OCI-LY1 (cell line): ENCODE measurements at regions not wholly inside any gene's neighbourhood (a gene's known extent, or its start where the extent isn't known, plus 50 kb on each side); places are given as distances from the start of the nearest gene placed in this dataset.

Source experiments
- EZH2 ChIP-seq: fragments of 200-600 bp; sonication (generic), shearing (Covaris generic); IDR thresholded peaks from 2 replicates; pipeline ENCODE4 v1.8.0; 2017; ENCODE audit warnings: borderline replicate concordance, mixed run types, mild to moderate bottlenecking, antibody characterized with exemption, low read length, moderate library complexity, mixed read lengths
- TF ChIP-seq, protein P1 (sequence below): fragments of 200-600 bp; sonication (generic), shearing (Covaris generic); IDR thresholded peaks from 2 replicates; pipeline ENCODE4 v1.5.1; 2017; ENCODE audit warnings: mild to moderate bottlenecking, antibody characterized with exemption, low read length, moderate library complexity, mixed read lengths

DNA sequence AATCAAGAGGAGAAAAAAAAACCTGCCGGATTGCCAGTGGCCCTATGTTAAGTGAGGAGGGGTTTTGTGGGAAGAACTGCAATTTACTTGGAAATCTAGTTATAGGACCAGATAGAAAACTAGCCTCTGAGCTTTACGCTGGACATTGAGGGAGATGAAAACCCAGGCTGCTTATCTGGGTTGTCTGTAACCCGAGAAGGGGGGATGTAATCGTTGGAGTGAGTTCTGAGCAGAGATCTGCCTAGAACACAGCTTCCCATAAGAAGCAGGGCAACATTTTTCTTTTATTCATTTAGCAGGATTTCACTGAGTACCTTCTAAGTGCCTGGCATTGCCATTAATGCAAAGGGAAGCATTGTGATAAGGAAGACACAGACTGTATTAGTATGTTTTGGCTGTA, 70.6 kb downstream of the KATNIP start:
- no peak for TF ChIP-seq EZH2
- TF ChIP-seq, protein P1, sequence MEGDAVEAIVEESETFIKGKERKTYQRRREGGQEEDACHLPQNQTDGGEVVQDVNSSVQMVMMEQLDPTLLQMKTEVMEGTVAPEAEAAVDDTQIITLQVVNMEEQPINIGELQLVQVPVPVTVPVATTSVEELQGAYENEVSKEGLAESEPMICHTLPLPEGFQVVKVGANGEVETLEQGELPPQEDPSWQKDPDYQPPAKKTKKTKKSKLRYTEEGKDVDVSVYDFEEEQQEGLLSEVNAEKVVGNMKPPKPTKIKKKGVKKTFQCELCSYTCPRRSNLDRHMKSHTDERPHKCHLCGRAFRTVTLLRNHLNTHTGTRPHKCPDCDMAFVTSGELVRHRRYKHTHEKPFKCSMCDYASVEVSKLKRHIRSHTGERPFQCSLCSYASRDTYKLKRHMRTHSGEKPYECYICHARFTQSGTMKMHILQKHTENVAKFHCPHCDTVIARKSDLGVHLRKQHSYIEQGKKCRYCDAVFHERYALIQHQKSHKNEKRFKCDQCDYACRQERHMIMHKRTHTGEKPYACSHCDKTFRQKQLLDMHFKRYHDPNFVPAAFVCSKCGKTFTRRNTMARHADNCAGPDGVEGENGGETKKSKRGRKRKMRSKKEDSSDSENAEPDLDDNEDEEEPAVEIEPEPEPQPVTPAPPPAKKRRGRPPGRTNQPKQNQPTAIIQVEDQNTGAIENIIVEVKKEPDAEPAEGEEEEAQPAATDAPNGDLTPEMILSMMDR = no peak
